ENCODE measurements at regions not wholly inside any gene's neighbourhood (a gene's known extent, or its start where the extent isn't known, plus 50 kb on each side); places are given as distances from the start of the nearest gene placed in this dataset.

- H3K27ac Mint-ChIP-seq (ENCODE audit: unreplicated experiment): no peak overlapping the region
- no peaks in the 10 kb centered on the region for H3K27me3 Mint-ChIP-seq (ENCODE audit: unreplicated experiment)
- no peaks in the 10 kb centered on the region for H3K4me1 Mint-ChIP-seq (ENCODE audit: low read depth, unreplicated experiment)
- H3K9me3 Mint-ChIP-seq (ENCODE audit: unreplicated experiment): no peaks in the 10 kb centered on the region
- no peaks in the 10 kb centered on the region for H3K36me3 Mint-ChIP-seq (ENCODE audit: unreplicated experiment)
- no peak overlapping the region for H3K4me3 Mint-ChIP-seq (ENCODE audit: unreplicated experiment)
- no peak for TF ChIP-seq CTCF (IDR thresholded peaks at IDR 0.05; ENCODE audit: partially characterized antibody, unreplicated experiment)
- DNase-seq: no peak
Observed at GRCh38 chrX:54695816-54696487, 102.1 kb downstream of the ITIH6 start.

Measured in glutamatergic neuron (in vitro differentiated cells).